Motor neuron (in vitro differentiated cells): ENCODE measurements at regions not wholly inside any gene's neighbourhood (a gene's known extent, or its start where the extent isn't known, plus 50 kb on each side); places are given as distances from the start of the nearest gene placed in this dataset.
A peak's percentile ranks its signal among the peaks of the same experiment; 100 is the strongest.

Experiments used
- ATAC-seq, 8 experiments: fragments of 200-7000 bp; cut with Tn5 transposase; replicated peaks in 6 of 8; 2 replicates each; pipeline ENCODE4 v1.8.0; 2021; ENCODE audit warnings: mild to moderate bottlenecking in 8 of 8, moderate library complexity in 8 of 8
- H3K27ac ChIP-seq, 2 donors: fragments of 250-450 bp; sonication (Bioruptor Pico); 2 replicates each; pipeline ENCODE4 v1.9.0; 2021; ENCODE audit warnings: antibody characterized with exemption in 2 of 2, mild to moderate bottlenecking in 2 of 2, moderate library complexity in 1 of 2
- H3K4me1 ChIP-seq, 2 donors: fragments of 250-450 bp; sonication (Bioruptor Pico); replicated peaks in 1 of 2; 2 replicates each; pipeline ENCODE4 v1.6.1; 2021; ENCODE audit warnings: antibody characterized with exemption in 2 of 2, mild to moderate bottlenecking in 2 of 2, moderate library complexity in 1 of 2
- H3K4me3 ChIP-seq, 5 donors: fragments of 250-450 bp; sonication (Bioruptor Pico); 2 replicates each; pipeline ENCODE4 v1.9.0; 2021; ENCODE audit warnings: antibody characterized with exemption in 5 of 5, mild to moderate bottlenecking in 5 of 5, moderate library complexity in 4 of 5
- WGBS, 10 experiments: fragments of 450-650 bp; shearing (Covaris generic); methylation state at CpG; one replicate each; pipeline ENCODE4 v1.0.0; 2022; 5-methylcytosine and 5-hydroxymethylcytosine counted together
- in situ Hi-C, 9 experiments: fragments of 400-800 bp; cut with MboI; loops; one replicate each; pipeline ENCODE4 v1.15.0; 2021; ENCODE audit warnings: low sequenced_read_pairs in 9 of 9, low pct_unique_long_range_greater_than_20kb in 2 of 9; ENCODE audit not compliant: unreplicated experiment in 9 of 9

GRCh38 chr21:38556390-38556789, 58.1 kb upstream of the ERG start:
- H3K4me1 ChIP-seq: no peaks in the 10 kb centered on the region
- ATAC-seq: no peak
- no peak overlapping the region for H3K27ac ChIP-seq
- in situ Hi-C loops: no loop called here
- H3K4me3 ChIP-seq: no peak overlapping the region

GRCh38 chr21:38561205-38561604, 62.9 kb upstream of the ERG start:
- in situ Hi-C loops: no loop called here
- Histone ChIP-seq H3K27ac (no peak overlapping the region), H3K4me3 (no peak overlapping the region), H3K4me1 (no peaks in the 10 kb centered on the region)
- ATAC-seq: no peak

GRCh38 chr21:38561613-38562581, 63.6 kb upstream of the ERG start:
- WGBS, 10 experiments: 9 to 100% (median 80%) methylated on average over 1 to 7 of the region's 7 CpGs
- Histone ChIP-seq H3K4me3 (no peak overlapping the region), H3K4me1 (peaks cover 3 to 4% of the 10 kb centered on the region in 2 donors), H3K27ac (no peak overlapping the region)
- in situ Hi-C loops: no loop called here
- ATAC-seq: no peak

GRCh38 chr21:38567335-38567969, 69.2 kb upstream of the ERG start:
- peak overlapping the region in 4 of 5 donors; percentile 14 to 23 (median 18) for H3K4me3 ChIP-seq
- in situ Hi-C loops: no loop called here
- ATAC-seq: peak; percentile 89 to 96 (median 94)
- H3K27ac ChIP-seq: peak overlapping the region; percentile 55
- H3K4me1 ChIP-seq: peaks cover 5 to 8% of the 10 kb centered on the region in 2 donors
- WGBS, 10 experiments: 0 to 40% (median 8%) methylated on average over 1 to 17 of the region's 17 CpGs

- WGBS, 10 experiments: 19 to 62% (median 46%) methylated on average over 2 to 7 of the region's 7 CpGs; no CpG with 5 or more reads in 2 of the 10 experiments
- Histone ChIP-seq H3K4me3 (peak overlapping the region in 4 of 5 donors; percentile 14 to 23 (median 18)), H3K4me1 (peaks cover 5 to 8% of the 10 kb centered on the region in 2 donors), H3K27ac (peak overlapping the region; percentile 55)
- ATAC-seq: peak in 2 of 8 experiments; percentile 17 to 24
- in situ Hi-C loops: no loop called here
Observed at GRCh38 chr21:38567970-38568360, 69.7 kb upstream of the ERG start.

- WGBS, 10 experiments: 40 to 100% (median 100%) methylated on average over 1 of the region's 1 CpG; no CpG with 5 or more reads in 3 of the 10 experiments
- Histone ChIP-seq H3K4me3 (no peak overlapping the region), H3K4me1 (peaks cover 5 to 8% of the 10 kb centered on the region in 2 donors), H3K27ac (no peak overlapping the region)
- ATAC-seq: no peak
- in situ Hi-C loops: no loop called here
Observed at GRCh38 chr21:38569733-38570132, 71.5 kb upstream of the ERG start.

GRCh38 chr21:38570596-38570995, 72.3 kb upstream of the ERG start:
- in situ Hi-C loops: no loop called here
- ATAC-seq: no peak
- H3K4me1 ChIP-seq: peaks cover 5 to 8% of the 10 kb centered on the region in 2 donors
- no peak overlapping the region for H3K27ac ChIP-seq
- no peak overlapping the region for H3K4me3 ChIP-seq
- WGBS, 10 experiments: 10 to 100% (median 71%) methylated on average over 1 to 6 of the region's 6 CpGs; no CpG with 5 or more reads in 1 of the 10 experiments

- peaks cover 0 to 9% of the 10 kb centered on the region in 2 donors for H3K4me1 ChIP-seq
- 25 to 100% (median 87%) methylated on average over 1 to 9 of the region's 9 CpGs for WGBS, 10 experiments
- no peak overlapping the region for H3K4me3 ChIP-seq
- ATAC-seq: no peak
- in situ Hi-C loops: no loop called here
- no peak overlapping the region for H3K27ac ChIP-seq
Observed at GRCh38 chr21:38574895-38575575, 76.8 kb upstream of the ERG start.

- Histone ChIP-seq H3K27ac (no peak overlapping the region), H3K4me3 (no peak overlapping the region), H3K4me1 (peaks cover 0 to 9% of the 10 kb centered on the region in 2 donors)
- 93 to 100% (median 100%) methylated on average over 1 to 3 of the region's 5 CpGs; no CpG with 5 or more reads in 7 of the 10 experiments for WGBS, 10 experiments
- no peak for ATAC-seq
- in situ Hi-C loops: no loop called here
Observed at GRCh38 chr21:38577887-38578286, 79.6 kb upstream of the ERG start.

- in situ Hi-C loops: no loop called here
- no peak overlapping the region for H3K27ac ChIP-seq
- no peak overlapping the region for H3K4me3 ChIP-seq
- ATAC-seq: no peak
- H3K4me1 ChIP-seq: no peaks in the 10 kb centered on the region
- 0 to 100% (median 83%) methylated on average over 1 to 2 of the region's 2 CpGs; no CpG with 5 or more reads in 2 of the 10 experiments for WGBS, 10 experiments
Observed at GRCh38 chr21:38590449-38591217, 92.4 kb upstream of the ERG start.

GRCh38 chr21:38591218-38591537, 92.9 kb upstream of the ERG start:
- peak in 1 of 8 experiments; percentile 34 for ATAC-seq
- in situ Hi-C loops: no loop called here
- no peaks in the 10 kb centered on the region for H3K4me1 ChIP-seq
- no peak overlapping the region for H3K27ac ChIP-seq
- WGBS, 10 experiments: 17 to 100% (median 78%) methylated on average over 1 of the region's 1 CpG; no CpG with 5 or more reads in 5 of the 10 experiments
- H3K4me3 ChIP-seq: no peak overlapping the region

GRCh38 chr21:38596264-38597042, 98.2 kb upstream of the ERG start:
- H3K4me1 ChIP-seq: no peaks in the 10 kb centered on the region
- WGBS, 10 experiments: 0 to 92% (median 53%) methylated on average over 1 to 4 of the region's 4 CpGs; no CpG with 5 or more reads in 3 of the 10 experiments
- H3K27ac ChIP-seq: no peak overlapping the region
- no peak overlapping the region for H3K4me3 ChIP-seq
- in situ Hi-C loops: no loop called here
- peak in 4 of 8 experiments; percentile 34 to 37 (median 36) for ATAC-seq
